ENCODE measurements at regions not wholly inside any gene's neighbourhood (a gene's known extent, or its start where the extent isn't known, plus 50 kb on each side); places are given as distances from the start of the nearest gene placed in this dataset.

DNA sequence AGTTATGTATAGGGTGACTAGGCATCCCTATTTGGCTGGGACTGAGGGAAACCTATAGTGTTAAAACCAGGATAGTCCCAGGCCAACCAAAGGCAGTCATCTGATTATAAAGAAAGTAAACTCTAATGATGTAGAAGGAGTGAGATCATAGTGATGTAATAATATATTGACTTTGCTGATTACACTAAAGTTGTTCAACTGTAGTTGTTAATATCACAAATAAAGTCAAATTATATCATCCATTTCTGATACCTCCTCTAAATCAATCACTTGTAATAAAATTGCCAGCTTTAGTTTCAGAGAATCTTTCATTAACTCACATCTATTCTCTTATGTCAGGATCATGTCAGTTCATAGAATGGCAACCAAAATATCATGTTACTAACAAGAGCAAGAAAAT lies 98.6 kb downstream of the FOXB1 start:
- no peak overlapping the region for H3K4me3 ChIP-seq (replicated peaks in 1 of 3)
- no peaks in the 10 kb centered on the region for H3K36me3 ChIP-seq
- peaks cover 0 to 4% of the 10 kb centered on the region in 2 donors for H3K4me1 ChIP-seq
- intact Hi-C loops (cut with DNase I): no loop called here
- DNase-seq: no peak
- TF ChIP-seq POLR2A (IDR thresholded peaks at IDR 0.05): no peak
- TF ChIP-seq, protein P1, sequence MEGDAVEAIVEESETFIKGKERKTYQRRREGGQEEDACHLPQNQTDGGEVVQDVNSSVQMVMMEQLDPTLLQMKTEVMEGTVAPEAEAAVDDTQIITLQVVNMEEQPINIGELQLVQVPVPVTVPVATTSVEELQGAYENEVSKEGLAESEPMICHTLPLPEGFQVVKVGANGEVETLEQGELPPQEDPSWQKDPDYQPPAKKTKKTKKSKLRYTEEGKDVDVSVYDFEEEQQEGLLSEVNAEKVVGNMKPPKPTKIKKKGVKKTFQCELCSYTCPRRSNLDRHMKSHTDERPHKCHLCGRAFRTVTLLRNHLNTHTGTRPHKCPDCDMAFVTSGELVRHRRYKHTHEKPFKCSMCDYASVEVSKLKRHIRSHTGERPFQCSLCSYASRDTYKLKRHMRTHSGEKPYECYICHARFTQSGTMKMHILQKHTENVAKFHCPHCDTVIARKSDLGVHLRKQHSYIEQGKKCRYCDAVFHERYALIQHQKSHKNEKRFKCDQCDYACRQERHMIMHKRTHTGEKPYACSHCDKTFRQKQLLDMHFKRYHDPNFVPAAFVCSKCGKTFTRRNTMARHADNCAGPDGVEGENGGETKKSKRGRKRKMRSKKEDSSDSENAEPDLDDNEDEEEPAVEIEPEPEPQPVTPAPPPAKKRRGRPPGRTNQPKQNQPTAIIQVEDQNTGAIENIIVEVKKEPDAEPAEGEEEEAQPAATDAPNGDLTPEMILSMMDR (IDR thresholded peaks at IDR 0.05): no peak
- no peak overlapping the region for H3K27ac ChIP-seq
- no peaks in the 10 kb centered on the region for H3K27me3 ChIP-seq
- no peaks in the 10 kb centered on the region for H3K9me3 ChIP-seq

DNA sequence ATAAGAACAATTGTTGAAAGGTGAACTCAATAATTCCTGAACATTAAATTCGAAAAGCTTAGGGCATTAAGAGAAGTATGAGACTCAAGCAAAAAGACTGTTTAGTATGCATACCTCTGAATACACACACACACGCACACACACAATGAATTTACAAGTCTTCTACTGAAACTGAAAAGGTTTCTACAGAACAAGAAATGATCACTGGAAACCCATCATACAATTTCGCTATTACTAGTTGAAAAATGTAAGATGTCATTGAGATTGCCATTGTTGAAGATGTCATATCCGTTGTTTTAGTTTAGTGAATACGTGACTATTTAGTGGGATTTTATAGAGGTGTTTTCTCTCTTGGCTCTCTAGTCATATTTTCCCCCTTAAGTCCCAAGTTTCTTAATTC lies 106.8 kb downstream of the FOXB1 start:
- WGBS, 2 donors: 93 to 94% methylated on average over 5 of the region's 5 CpGs
- no peak overlapping the region for H3K27ac ChIP-seq
- no peak overlapping the region for H3K4me3 ChIP-seq (replicated peaks in 1 of 3)

DNA sequence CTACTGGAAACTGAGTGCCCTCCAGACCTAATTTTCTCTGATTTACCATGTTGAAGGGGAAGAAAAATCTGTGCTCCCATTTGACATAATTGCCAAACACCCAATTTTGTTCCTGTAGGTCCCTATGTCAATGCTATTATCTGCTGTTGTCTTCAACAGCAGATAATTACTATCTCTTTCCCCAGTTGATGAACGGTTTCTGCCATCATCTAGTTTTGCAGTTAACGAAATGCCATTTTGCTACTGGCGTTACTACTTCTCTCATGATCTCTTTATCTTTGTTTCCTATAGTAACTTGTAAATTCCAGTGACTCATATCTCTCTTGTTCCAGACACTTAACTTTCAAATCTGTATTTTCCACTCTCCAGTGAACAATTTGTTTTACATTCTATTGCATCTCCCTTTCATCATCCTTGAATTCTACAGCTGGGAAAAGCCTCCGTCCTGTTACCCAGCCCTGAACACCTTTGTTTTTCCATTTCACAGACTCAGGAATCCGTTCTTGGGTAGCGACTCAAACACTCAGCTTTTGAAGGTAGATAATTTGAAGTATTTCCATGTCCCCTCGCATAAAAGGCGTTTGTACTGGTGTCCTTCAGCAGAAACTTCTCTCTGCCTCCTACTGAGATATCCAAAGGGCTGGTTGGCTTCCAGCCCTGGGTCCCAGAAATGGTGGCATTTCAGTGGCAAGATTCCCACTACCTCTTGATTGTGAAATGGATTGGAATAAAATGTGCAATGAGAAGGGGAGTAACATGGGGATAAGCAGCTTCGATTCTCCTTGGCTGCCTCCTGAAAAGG lies 111.7 kb downstream of the FOXB1 start:
- Histone ChIP-seq H3K27ac (peak overlapping the region; percentile 2 to 57 (median 47)), H3K4me1 (peaks cover 10 to 11% of the 10 kb centered on the region in 2 donors), H3K36me3 (no peaks in the 10 kb centered on the region), H3K9me3 (no peaks in the 10 kb centered on the region), H3K4me3 (replicated peaks in 1 of 3) (no peak overlapping the region), H3K27me3 (no peaks in the 10 kb centered on the region)
- DNase-seq: peak; percentile 69 to 70
- intact Hi-C loops (cut with DNase I): no loop called here
- TF ChIP-seq, protein P1 (IDR thresholded peaks at IDR 0.05): no peak
- TF ChIP-seq POLR2A (IDR thresholded peaks at IDR 0.05): no peak
- 37 to 45% methylated on average over 9 of the region's 9 CpGs for WGBS, 2 donors

More for the DNA sequence above, 106.8 kb downstream of the FOXB1 start:
- Histone ChIP-seq H3K36me3 (no peaks in the 10 kb centered on the region), H3K27me3 (no peaks in the 10 kb centered on the region), H3K4me1 (peaks cover 0 to 5% of the 10 kb centered on the region in 2 donors), H3K9me3 (no peaks in the 10 kb centered on the region)
- TF ChIP-seq, protein P1 (IDR thresholded peaks at IDR 0.05): no peak
- no peak for TF ChIP-seq POLR2A (IDR thresholded peaks at IDR 0.05)
- intact Hi-C loops (cut with DNase I): no loop called here
- no peak for DNase-seq

DNA sequence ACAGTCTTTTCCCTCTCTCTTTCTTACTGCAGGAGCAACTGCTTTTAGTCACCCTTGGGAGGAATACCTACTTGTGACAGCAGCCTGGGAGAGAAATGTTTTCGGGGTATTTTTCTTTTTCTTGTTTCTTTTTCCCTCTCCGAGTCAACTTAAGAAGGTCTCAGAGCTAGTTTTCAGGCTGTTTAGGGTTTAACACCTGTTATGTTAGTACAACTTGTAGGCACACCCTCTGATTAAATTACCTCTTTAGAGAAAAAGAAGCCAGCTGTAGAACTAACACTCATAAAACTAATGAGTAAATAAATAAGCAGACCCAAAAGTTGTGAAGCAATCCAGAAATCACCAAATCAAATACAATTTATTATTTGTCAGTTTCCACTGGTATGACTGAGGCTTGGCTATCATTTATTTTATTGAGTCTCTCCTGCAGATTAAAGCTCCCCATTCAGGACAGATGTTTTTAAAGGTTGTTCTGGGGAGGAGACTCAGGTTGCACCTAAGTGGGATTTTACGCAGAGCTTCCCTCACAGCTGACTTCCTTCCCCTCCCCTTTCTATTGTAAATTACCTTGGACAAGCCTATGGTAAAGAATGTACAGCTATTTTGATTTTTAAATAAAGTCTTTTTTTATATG lies 112.5 kb downstream of the FOXB1 start:
- WGBS, 2 donors: 31 to 40% methylated on average over 3 of the region's 3 CpGs
- Histone ChIP-seq H3K36me3 (no peaks in the 10 kb centered on the region), H3K4me3 (replicated peaks in 1 of 3) (no peak overlapping the region), H3K27me3 (no peaks in the 10 kb centered on the region), H3K27ac (peak overlapping the region in 2 of 3 donors; percentile 47 to 57), H3K9me3 (no peaks in the 10 kb centered on the region), H3K4me1 (peaks cover 10 to 11% of the 10 kb centered on the region in 2 donors)
- no peak for DNase-seq
- TF ChIP-seq, protein P1 (IDR thresholded peaks at IDR 0.05): no peak
- TF ChIP-seq POLR2A (IDR thresholded peaks at IDR 0.05): no peak
- intact Hi-C loops (cut with DNase I): no loop called here

DNA sequence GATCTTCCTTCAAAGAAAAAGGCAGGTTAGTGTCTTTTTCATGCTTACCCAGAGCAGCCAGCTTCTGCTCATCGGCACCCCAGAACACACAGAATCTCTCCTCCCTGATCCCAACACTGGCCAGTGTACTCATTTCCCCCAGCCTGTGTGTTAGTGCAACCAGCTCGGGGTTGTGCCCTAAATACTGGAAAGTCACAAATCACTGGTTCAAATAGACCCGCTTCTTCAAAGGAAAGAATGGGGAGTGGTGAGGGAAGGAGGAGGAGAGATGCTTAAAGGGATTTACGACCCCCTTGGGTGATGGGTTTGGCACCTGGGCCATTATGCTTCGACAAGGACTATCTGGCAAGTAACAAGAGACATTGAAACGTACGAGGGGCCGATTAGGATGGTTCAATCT lies 114.0 kb downstream of the FOXB1 start:
- no peak for TF ChIP-seq POLR2A (IDR thresholded peaks at IDR 0.05)
- TF ChIP-seq, protein P1 (IDR thresholded peaks at IDR 0.05): no peak
- Histone ChIP-seq H3K27me3 (no peaks in the 10 kb centered on the region), H3K4me3 (replicated peaks in 1 of 3) (no peak overlapping the region), H3K4me1 (peaks cover 10 to 11% of the 10 kb centered on the region in 2 donors), H3K27ac (no peak overlapping the region), H3K36me3 (no peaks in the 10 kb centered on the region), H3K9me3 (no peaks in the 10 kb centered on the region)
- WGBS, 2 donors: 55 to 64% methylated on average over 8 of the region's 8 CpGs
- DNase-seq: no peak
- intact Hi-C loops (cut with DNase I): no loop called here
